ENCODE measurements at regions not wholly inside any gene's neighbourhood (a gene's known extent, or its start where the extent isn't known, plus 50 kb on each side); places are given as distances from the start of the nearest gene placed in this dataset.

- intact Hi-C loops (cut with DNase I), result no loop called here
- no peak for DNase-seq (ENCODE audit: missing footprints)
- ATAC-seq, result no peak
These were observed 1005.7 kb downstream of the DTWD2 start for GRCh38 chr5:117982691-117983090.

GRCh38 chr5:117973785-117974184, 1014.6 kb downstream of the DTWD2 start:
- intact Hi-C loops (cut with DNase I), result no loop called here
- no peak for DNase-seq (ENCODE audit: missing footprints)
- no peak for ATAC-seq

DNA sequence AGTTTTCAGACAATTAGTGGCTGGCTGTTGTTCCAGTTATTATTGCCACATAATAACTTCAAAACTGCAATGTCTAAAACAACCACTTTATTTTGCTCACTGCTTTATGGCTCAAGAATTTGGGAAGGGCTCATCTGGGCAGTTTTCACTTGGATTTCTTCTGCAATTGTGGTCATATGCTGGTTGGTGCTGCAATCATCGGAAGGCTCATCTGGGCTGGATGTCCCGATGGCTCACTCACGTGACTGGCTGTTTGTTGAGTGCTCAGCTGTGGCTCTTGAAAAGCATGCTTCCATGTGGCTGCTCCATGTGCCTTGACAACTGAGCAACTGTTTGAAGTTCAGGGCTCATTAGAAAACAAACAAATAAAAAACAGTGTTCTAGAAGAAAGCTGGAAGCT, 1032.5 kb downstream of the DTWD2 start:
- DNase-seq (ENCODE audit: missing footprints) (no peak), ATAC-seq (no peak)
- intact Hi-C loops (cut with DNase I), result no loop called here

DNA sequence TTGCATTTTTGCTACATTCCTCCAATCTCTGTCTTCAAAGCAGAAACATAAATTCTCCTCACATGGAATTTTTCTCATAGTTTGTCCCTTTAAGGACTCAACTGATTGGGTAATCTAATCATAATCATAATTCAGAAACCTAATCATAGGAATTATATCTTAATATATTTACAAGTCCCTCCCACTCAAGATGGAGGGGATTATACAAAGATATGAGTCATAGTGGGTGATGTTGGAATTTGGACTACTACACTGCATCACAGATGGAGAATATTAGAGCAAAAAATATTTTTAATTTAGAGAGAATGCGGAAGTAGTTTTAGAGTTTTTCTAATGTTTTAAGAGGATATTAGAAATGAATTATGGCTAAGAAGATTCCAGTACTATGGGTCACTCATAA, 1034.0 kb downstream of the DTWD2 start:
- DNase-seq (ENCODE audit: missing footprints), result no peak
- intact Hi-C loops (cut with DNase I), result no loop called here
- ATAC-seq, result no peak

GRCh38 chr5:117953272-117953671, 1035.1 kb downstream of the DTWD2 start:
- intact Hi-C loops (cut with DNase I), result no loop called here
- DNase-seq (ENCODE audit: missing footprints), result no peak
- no peak for ATAC-seq

DNA sequence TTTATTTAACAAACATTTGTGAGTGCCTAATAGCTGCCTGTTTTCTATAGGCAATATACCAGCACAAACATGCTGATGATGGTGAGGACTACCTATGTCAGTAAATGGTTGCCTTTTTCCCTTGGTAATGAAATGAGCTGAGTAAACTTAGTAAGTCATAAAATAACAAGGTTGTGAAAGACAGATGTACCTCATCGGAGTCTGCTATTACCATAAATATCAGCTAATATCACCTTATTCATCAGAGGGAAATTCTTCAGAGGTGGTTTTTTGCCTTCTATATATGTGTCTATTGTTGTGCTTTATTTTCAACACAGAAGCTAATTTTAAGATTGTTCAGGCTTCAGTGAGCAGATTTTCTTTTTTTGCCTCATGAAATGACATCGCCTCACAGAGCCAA, 1040.5 kb downstream of the DTWD2 start:
- DNase-seq (ENCODE audit: missing footprints), result no peak
- ATAC-seq, result no peak
- intact Hi-C loops (cut with DNase I), result no loop called here

- intact Hi-C loops (cut with DNase I), result no loop called here
These were observed 1041.2 kb downstream of the DTWD2 start for GRCh38 chr5:117947121-117947520.

GRCh38 chr5:117945258-117945657, 1043.1 kb downstream of the DTWD2 start:
- intact Hi-C loops (cut with DNase I), result no loop called here
- ATAC-seq, result no peak
- DNase-seq (ENCODE audit: missing footprints), result no peak

More at GRCh38 chr5:117947121-117947520, 1041.2 kb downstream of the DTWD2 start:
- DNase-seq (ENCODE audit: missing footprints), result no peak
- ATAC-seq, result no peak

DNA sequence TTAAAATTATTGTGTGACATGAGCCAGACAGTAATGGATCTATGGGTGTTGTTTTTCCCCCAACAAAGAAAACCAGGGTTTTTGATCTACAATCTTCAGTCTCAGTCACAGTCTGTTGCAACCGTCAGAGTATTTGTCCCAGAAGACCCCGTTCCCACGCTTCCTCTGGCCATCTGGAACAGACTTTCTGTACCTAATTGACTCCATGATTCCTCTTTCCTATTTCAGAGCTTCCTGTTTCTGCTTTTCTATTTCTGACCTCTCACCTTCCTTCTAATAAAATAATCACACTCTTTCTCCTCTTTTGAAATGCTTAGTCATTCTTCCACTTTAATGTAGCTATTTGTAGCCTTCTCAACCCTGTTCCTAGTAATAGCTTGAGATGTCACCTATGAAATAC, 1044.8 kb downstream of the DTWD2 start:
- ATAC-seq (no peak), DNase-seq (ENCODE audit: missing footprints) (no peak)
- intact Hi-C loops (cut with DNase I), result no loop called here

GRCh38 chr5:117942861-117943519, 1045.4 kb downstream of the DTWD2 start:
- intact Hi-C loops (cut with DNase I), result no loop called here
- no peak for ATAC-seq
- no peak for DNase-seq (ENCODE audit: missing footprints)

DNA sequence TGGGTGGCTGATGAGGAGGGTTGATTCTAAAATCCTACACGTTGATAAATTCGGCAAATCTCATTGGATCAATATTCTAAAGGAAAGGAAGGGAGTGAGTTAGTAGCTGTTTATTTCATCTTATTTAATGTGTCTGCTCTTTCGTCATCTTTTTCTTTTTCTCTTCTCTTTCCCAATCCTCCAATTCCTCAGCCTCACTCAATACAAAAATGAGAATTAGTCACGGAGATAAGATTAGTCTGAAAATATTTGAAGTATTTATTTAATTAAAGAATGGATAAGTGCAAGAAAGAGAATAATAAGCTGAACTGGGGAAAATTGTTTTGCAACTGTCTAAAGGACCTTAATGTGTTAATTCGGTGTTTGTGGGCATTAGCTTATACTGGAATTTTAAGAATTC, 1095.1 kb downstream of the DTWD2 start:
- intact Hi-C loops (cut with DNase I), result no loop called here
- DNase-seq (ENCODE audit: missing footprints) (no peak), ATAC-seq (no peak)

GRCh38 chr5:117892360-117892759, 1096.0 kb downstream of the DTWD2 start:
- ATAC-seq (no peak), DNase-seq (ENCODE audit: missing footprints) (no peak)
- intact Hi-C loops (cut with DNase I), result no loop called here

GRCh38 chr5:117889596-117889995, 1098.8 kb downstream of the DTWD2 start:
- intact Hi-C loops (cut with DNase I), result no loop called here
- no peak for DNase-seq (ENCODE audit: missing footprints)
- no peak for ATAC-seq

DNA sequence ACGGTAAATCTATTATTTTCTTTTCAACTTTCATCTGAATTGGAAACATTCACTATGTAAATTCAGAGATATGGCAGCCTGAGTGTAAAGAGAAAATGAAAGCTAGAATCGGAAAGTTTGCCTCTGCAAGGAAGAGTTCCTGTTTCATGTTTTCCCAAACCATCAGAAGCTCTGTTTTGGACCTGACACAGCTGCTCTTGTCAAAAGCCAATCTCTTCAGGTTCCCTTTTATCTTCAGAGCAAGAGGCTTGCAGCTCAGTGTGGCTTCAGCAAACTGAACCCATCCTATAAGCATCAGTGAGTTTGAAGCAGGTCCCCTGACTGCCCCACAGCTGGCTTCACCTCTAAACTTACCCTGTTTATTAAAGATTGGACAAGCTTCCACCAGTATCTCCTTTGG, 1099.7 kb downstream of the DTWD2 start:
- DNase-seq (ENCODE audit: missing footprints) (no peak), ATAC-seq (no peak)
- intact Hi-C loops (cut with DNase I), result no loop called here

- ATAC-seq (no peak), DNase-seq (ENCODE audit: missing footprints) (no peak)
- intact Hi-C loops (cut with DNase I), result no loop called here
These were observed 1106.7 kb downstream of the DTWD2 start for GRCh38 chr5:117881426-117882230.

DNA sequence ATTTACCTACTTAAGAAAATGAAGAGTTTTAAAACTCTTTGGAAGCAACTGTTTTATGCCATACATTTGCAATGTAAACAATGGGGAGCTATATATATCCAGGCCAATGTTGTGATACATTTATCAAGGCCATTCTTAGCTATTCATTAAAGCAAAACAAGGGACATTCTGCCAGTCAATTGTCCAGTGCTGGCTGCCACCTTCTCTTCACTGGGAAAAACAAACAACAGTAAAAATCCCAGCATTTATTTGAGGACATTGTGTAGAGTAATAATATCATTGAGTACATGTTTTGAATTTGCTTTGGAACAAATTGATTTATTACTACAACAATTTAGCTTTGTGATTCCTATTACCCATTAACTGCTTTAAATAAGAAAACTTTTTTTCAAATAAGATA, 1107.4 kb downstream of the DTWD2 start:
- intact Hi-C loops (cut with DNase I), result no loop called here

DNA sequence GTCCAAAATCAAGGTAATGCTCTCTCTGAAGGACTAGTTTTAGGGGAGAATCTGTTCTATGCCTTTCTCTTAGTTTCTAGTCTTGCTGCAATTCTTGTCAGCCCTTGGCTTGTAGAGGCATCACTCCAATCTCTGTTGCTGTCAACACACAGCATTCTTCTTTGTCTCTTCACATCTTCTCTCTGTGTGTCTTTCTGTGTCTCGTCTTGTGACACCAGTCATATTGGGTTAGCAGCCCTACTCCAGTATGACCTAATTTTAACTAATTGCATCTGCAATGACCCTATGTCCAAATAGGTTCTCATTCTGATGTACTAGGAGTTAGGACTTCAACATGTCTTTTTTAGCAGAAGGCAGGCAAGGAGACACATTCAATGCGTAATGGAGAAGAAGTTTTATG, 1110.6 kb downstream of the DTWD2 start:
- DNase-seq (ENCODE audit: missing footprints) (no peak), ATAC-seq (no peak)
- intact Hi-C loops (cut with DNase I), result no loop called here

More for the DNA sequence above, 1107.4 kb downstream of the DTWD2 start:
- ATAC-seq (no peak), DNase-seq (ENCODE audit: missing footprints) (no peak)

DNA sequence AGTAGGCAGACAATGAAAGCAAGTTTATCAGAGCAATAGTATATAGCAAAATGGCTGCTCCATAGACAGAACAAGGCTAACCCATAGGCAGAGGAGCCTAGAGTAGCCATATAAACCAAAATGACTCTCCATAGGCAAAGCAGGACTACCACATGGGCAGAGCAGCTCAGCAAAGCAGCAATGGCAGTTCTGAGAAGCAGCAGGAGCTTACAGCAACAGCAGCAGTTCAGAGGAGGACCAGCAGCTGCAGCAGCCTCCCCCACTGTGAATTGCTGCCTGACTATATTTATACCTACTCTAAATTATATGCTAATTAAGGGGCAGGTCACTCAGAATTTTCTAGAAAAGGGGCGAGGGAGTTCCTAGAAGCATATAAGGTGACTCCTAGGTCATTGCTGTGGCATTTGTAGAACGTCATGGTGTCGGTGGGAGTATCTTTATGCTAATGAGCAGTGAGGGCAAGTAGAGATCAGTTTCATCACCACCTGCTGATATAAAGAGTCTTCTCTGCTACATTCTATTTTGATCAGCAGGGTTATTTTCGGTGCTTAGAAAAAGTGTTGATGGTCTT, 1115.5 kb downstream of the DTWD2 start:
- DNase-seq (ENCODE audit: missing footprints), result no peak
- ATAC-seq, result no peak
- intact Hi-C loops (cut with DNase I), result no loop called here

DNA sequence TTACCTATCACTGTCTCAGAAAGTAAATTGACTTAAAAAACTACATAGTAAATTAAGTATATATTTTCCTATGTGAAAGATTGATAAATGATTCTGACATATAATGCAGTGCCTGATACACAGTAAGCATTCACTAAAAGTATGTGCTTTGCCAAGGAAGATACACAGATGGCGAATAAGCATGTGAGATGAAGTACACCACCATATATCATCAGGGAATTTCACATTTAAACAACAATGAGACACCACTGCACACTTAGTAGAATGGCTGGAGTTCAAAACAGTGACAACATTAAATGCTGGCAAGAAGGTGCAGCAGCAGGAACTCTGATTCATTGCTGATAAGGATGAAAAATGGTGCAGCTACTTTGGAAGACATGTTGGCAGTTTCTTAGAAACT, 1118.8 kb downstream of the DTWD2 start:
- ATAC-seq, result no peak
- intact Hi-C loops (cut with DNase I), result no loop called here

DNA sequence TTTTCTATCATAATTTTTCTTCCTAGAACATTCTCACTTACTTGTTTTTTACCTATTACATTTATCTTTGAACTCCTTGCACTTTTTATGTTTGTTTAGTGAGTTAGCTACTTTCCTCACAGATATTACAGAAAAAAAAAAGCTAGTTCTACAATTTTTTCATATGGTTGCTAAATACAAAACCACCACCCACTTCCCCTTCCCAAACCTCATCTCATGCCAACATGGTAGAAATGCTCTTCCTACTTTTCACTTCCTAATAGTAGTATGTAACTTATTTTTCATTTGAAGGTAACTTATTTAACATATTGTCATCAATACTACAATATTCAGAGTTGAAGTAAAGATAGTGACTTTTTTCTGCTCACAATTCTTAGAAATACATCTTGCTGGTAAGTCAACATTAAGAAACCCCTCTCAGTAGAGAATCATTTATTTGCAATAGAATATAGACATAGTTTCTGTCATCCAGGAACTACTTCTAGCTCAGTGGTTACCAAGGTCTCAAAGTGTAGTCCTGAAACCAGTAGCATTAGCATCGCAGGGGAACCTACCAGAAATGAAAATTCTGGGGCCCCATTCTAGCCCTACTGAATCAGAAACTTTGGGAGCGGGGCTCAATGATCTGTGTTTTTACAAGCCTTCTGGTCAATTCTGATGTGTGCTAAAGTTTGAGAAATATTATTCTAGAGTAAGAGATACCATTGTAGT, 1124.6 kb downstream of the DTWD2 start:
- ATAC-seq, result no peak
- intact Hi-C loops (cut with DNase I), result no loop called here
- no peak for DNase-seq (ENCODE audit: missing footprints)

More for the DNA sequence above, 1118.8 kb downstream of the DTWD2 start:
- no peak for DNase-seq (ENCODE audit: missing footprints)
